Osteoblast (primary cell): ENCODE measurements at regions not wholly inside any gene's neighbourhood (a gene's known extent, or its start where the extent isn't known, plus 50 kb on each side); places are given as distances from the start of the nearest gene placed in this dataset.

ENCODE experiments used
- DNase-seq: peaks from one replicate; pipeline ENCODE4 v3.0.0; 2011; ENCODE audit warnings: low spot score, mixed read lengths; ENCODE audit not compliant: insufficient read length; ENCODE audit errors: missing footprints
- H2AFZ ChIP-seq: 2 replicates; pipeline ENCODE4 v1.6.0; 2011; ENCODE audit warnings: mild to moderate bottlenecking, low read length
- H3K27ac ChIP-seq: 2 replicates; pipeline ENCODE4 v1.5.1; 2011; ENCODE audit warnings: mild to moderate bottlenecking, low read depth, low read length, moderate library complexity
- H3K27me3 ChIP-seq: 2 replicates; pipeline ENCODE4 v1.6.0; 2012; ENCODE audit warnings: mild to moderate bottlenecking, control low read depth, inconsistent platforms, low read length, moderate library complexity; ENCODE audit not compliant: insufficient read depth
- H3K36me3 ChIP-seq: 2 replicates; pipeline ENCODE4 v1.5.1; 2011; ENCODE audit warnings: mild to moderate bottlenecking, low read length, control low read depth, moderate library complexity; ENCODE audit not compliant: insufficient read depth
- H3K4me1 ChIP-seq: 2 replicates; pipeline ENCODE4 v1.5.1; 2011; ENCODE audit warnings: mild to moderate bottlenecking, low read length, control low read depth, moderate library complexity; ENCODE audit not compliant: insufficient read depth
- H3K4me2 ChIP-seq: 2 replicates; pipeline ENCODE4 v1.6.0; 2011; ENCODE audit warnings: mild to moderate bottlenecking, low read length; ENCODE audit not compliant: insufficient read depth
- H3K4me3 ChIP-seq: fragments of 200-600 bp; sonication (generic); 3 replicates; pipeline ENCODE4 v1.5.1; 2012; ENCODE audit warnings: mild to moderate bottlenecking, low read length, inconsistent platforms; ENCODE audit not compliant: insufficient read depth
- H3K79me2 ChIP-seq: 2 replicates; pipeline ENCODE4 v1.6.0; 2012; ENCODE audit warnings: mild to moderate bottlenecking, low read length, control low read depth, inconsistent platforms; ENCODE audit not compliant: insufficient read depth
- H3K9me3 ChIP-seq: 2 replicates; pipeline ENCODE4 v1.5.1; 2011; ENCODE audit warnings: low read depth, low read length, control low read depth
- H4K20me1 ChIP-seq: 2 replicates; pipeline ENCODE4 v1.6.0; 2012; ENCODE audit warnings: mild to moderate bottlenecking, low read length, control low read depth; ENCODE audit not compliant: insufficient read depth
- TF ChIP-seq, protein P1 (sequence below): IDR thresholded peaks from 2 replicates; pipeline ENCODE4 v1.5.1; 2011; ENCODE audit warnings: mild to moderate bottlenecking, low read depth, low read length, moderate library complexity; ENCODE audit errors: extremely low read depth

DNA sequence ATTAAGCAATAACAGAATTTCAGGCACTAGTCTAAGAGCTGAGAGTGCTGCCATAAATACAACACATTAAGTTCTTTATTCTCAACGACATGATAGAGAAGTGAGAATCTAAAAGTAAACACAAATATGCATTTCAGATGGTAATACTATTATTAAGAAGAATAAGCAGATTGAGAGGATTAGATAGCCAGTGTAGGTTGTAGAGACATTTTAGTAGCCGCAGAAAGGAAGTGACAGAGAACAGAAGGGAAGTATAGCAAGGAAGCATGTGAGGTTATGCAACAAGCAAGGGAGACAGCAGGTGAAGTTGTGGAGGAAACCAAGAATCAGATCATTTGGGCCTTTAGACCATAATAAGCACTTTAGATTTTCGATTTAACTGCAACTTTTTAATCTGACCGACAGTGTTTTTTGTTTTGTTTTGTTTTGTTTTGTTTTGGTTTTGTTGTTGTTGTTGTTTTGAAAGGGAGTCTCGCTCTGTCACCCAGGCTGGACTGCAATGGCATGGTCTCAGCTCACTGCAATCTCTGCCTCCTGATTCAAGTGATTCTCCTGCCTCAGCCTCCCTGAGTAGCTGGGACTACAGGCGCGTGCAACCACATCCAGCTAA is 737.0 kb upstream of the ADGRB3 start:
- Histone ChIP-seq H3K4me1 (no peaks in the 10 kb centered on the region), H2AFZ (no peak overlapping the region)
- TF ChIP-seq, protein P1, sequence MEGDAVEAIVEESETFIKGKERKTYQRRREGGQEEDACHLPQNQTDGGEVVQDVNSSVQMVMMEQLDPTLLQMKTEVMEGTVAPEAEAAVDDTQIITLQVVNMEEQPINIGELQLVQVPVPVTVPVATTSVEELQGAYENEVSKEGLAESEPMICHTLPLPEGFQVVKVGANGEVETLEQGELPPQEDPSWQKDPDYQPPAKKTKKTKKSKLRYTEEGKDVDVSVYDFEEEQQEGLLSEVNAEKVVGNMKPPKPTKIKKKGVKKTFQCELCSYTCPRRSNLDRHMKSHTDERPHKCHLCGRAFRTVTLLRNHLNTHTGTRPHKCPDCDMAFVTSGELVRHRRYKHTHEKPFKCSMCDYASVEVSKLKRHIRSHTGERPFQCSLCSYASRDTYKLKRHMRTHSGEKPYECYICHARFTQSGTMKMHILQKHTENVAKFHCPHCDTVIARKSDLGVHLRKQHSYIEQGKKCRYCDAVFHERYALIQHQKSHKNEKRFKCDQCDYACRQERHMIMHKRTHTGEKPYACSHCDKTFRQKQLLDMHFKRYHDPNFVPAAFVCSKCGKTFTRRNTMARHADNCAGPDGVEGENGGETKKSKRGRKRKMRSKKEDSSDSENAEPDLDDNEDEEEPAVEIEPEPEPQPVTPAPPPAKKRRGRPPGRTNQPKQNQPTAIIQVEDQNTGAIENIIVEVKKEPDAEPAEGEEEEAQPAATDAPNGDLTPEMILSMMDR = no peak

DNA sequence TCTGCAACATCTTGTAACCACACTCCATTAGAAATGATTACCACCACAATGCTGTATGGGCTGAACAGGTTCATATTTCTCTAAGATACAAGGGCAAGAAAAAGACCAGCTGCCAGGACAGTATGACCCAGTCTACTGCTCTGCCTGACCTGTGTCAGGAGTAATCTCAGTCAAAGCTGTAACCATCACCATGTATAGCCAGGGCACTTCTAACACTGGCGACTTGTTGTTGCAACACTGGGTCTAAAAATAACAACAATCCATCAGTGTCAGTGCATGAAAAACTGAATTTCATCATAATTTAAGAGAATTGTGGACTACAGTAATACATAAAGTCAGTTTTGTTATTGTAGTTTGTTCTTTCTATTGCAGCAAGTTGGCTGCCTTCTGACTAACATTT is 738.6 kb upstream of the ADGRB3 start:
- Histone ChIP-seq H3K4me3 (no peak overlapping the region), H3K9me3 (no peaks in the 10 kb centered on the region), H3K79me2 (no peaks in the 10 kb centered on the region), H2AFZ (no peak overlapping the region), H3K4me2 (no peak overlapping the region), H3K4me1 (no peaks in the 10 kb centered on the region), H3K27me3 (no peaks in the 10 kb centered on the region), H3K36me3 (no peaks in the 10 kb centered on the region), H4K20me1 (no peaks in the 10 kb centered on the region), H3K27ac (no peak overlapping the region)
- TF ChIP-seq, protein P1 = no peak
- DNase-seq = no peak

More for the DNA sequence above, 737.0 kb upstream of the ADGRB3 start:
- Histone ChIP-seq H3K4me2 (no peak overlapping the region), H3K36me3 (no peaks in the 10 kb centered on the region), H3K79me2 (no peaks in the 10 kb centered on the region), H4K20me1 (no peaks in the 10 kb centered on the region), H3K27ac (no peak overlapping the region), H3K4me3 (no peak overlapping the region), H3K27me3 (no peaks in the 10 kb centered on the region), H3K9me3 (no peaks in the 10 kb centered on the region)
- DNase-seq = no peak

DNA sequence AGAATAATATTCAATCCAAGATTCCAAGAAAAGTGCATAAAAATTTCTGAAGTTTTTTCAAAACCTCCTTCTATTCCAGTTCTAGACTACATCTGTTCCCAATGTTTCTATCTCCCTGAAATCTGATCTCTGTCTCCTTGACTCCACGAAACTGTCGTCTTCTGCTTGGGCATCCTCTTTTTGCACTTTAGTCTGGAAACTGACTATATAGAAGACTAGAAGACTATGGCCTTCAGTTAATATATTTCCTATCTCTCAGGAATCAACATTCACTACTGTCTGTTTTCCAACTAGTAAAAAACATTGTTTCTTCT is 745.4 kb upstream of the ADGRB3 start:
- no peak for DNase-seq
- H3K27me3 ChIP-seq = no peaks in the 10 kb centered on the region
- H3K9me3 ChIP-seq = no peaks in the 10 kb centered on the region
- H3K4me1 ChIP-seq = no peaks in the 10 kb centered on the region
- H4K20me1 ChIP-seq = no peaks in the 10 kb centered on the region
- TF ChIP-seq, protein P1 = no peak
- no peaks in the 10 kb centered on the region for H3K36me3 ChIP-seq
- no peaks in the 10 kb centered on the region for H3K79me2 ChIP-seq
- no peak overlapping the region for H3K27ac ChIP-seq
- H3K4me3 ChIP-seq = no peak overlapping the region
- H3K4me2 ChIP-seq = no peak overlapping the region
- H2AFZ ChIP-seq = no peak overlapping the region

DNA sequence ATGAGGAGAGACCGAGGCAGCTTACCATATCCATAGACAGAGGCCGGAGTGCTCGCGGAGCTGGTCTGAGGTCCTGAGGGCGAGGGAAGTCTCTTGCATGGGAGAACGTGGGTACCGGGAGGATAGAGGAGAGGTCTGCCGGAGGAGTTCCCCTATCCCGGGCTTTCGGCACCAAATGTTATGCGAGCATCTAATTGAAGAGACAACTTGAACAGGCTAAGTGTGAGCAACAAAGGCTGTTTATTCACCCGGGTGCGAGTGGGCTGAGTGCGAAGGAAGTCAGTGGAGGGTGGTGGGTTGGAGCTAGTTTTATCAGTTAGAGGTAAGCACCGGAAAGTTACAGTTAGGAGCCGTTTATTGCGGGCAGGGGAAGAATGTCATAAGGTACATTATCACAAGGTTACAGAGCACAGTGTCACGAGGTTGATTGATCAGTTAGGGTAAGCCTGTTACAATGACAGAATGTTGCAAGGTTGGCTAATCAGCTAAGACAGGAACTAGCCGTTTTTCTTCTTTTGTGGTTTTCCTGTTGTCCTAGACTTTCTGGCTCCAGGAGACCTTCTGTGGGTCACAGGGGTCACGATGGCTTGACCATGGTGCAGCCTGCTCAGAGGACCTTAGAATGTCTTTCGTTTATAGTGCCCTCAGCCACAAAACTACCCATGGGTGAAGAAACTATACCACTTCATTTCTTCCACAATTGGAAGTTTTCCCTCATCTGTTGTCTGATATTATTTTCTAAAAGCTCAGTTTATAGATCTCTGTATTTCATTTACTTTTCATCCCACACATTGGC is 746.0 kb upstream of the ADGRB3 start:
- Histone ChIP-seq H3K27me3 (no peaks in the 10 kb centered on the region), H3K4me3 (no peak overlapping the region), H3K27ac (no peak overlapping the region), H2AFZ (no peak overlapping the region), H3K79me2 (no peaks in the 10 kb centered on the region), H3K4me2 (no peak overlapping the region), H3K9me3 (no peaks in the 10 kb centered on the region), H3K4me1 (no peaks in the 10 kb centered on the region), H3K36me3 (no peaks in the 10 kb centered on the region), H4K20me1 (no peaks in the 10 kb centered on the region)
- TF ChIP-seq, protein P1 = no peak
- DNase-seq = no peak
